GM19455 (cell line): ENCODE measurements at regions not wholly inside any gene's neighbourhood (a gene's known extent, or its start where the extent isn't known, plus 50 kb on each side); places are given as distances from the start of the nearest gene placed in this dataset.
"Not testable (repeated sequence)": the region's sequence is repeated elsewhere in the genome, so short reads cannot be mapped to it uniquely, and the experiment has no call there.

Source experiments
- ATAC-seq: cut with Tn5 transposase; IDR thresholded peaks from one replicate; pipeline ENCODE4 v1.9.1; 2021; ENCODE audit not compliant: unreplicated experiment

DNA sequence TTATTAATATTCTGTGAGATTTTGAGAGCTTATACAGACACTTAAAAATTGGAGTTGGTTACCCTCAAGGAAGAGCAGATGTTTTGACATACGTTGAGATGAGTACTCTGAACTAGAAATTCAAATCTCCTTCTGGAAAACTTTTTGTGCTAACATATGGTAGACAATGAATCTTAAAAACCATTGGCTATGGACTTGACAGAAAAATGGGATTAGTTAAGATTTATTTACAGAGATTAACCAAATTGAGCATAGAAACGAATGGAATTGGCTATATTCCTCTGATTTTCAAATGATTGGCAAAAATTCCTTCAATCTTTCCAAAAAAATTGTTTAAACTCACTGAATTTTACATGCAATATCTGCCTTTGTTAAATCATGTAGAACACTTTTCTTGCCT is 1392.9 kb downstream of the BRINP3 start:
- ATAC-seq = no peak

DNA sequence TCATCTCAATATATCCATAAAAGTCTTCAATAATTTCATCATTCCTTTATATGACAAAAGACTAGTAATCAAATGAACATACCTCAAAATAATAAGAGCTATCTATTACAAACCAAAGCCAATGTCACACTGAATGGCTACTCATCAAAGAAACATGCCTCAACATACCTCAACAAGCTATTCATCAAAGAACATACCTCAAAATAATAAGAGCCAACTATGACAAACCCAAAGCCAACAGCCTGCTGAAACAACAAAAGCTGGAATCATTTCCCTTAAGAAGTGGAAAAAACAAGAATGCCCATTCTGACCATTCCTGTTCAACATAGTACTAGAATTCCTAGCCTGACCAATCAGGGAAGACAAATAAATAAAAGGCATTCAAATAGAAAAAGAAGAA is 1373.7 kb downstream of the BRINP3 start:
- no peak for ATAC-seq

DNA sequence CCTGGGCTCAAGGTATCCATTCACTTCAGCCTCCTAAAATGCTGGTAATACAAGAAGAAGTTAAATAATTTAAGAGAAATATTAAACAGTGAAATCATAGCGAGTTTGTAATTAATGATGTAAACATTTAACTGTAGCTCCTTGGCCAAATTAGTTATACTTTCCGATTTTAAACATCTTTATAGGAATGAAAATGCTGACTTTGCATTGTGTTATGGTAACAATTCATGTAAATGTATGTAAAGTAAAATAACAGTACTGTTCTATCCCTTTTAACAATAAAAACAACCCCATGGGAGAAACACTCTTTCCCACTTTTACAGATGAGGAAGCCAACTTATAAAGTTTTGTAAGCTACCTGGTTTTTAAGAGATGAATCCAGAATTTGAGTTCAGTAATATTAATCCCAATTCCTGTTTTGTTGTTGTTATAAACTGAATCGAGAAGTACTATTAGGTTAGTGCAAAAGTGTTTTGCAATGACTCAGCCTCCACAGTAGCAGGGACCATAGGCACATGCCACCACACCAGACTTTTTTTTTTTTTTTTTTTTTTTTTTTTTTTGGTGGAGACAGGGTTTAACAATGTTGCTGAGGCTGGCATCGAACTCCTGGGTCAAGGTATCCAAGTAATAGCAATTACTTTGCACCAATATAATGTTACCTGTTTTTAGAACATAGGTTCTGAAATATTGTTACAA is 1360.4 kb downstream of the BRINP3 start:
- no peak for ATAC-seq

DNA sequence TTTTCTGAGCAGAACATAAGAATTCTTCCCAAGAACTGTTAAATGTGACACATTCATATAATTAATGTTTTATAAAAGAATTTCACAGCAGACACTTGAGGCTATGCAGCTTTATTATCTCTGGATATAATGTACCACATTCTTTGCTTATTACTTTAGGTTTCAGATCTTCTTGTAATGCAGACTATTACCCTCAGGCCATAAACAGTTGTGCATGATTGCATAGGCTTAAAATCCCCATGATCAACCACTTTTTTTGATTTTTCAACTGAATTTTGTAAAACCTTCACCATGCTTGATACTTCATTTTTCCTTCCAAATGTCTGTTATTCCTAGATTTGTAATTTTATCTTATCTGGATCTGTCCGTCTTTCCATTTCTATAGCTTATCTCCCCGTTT is 1355.7 kb downstream of the BRINP3 start:
- ATAC-seq = no peak

DNA sequence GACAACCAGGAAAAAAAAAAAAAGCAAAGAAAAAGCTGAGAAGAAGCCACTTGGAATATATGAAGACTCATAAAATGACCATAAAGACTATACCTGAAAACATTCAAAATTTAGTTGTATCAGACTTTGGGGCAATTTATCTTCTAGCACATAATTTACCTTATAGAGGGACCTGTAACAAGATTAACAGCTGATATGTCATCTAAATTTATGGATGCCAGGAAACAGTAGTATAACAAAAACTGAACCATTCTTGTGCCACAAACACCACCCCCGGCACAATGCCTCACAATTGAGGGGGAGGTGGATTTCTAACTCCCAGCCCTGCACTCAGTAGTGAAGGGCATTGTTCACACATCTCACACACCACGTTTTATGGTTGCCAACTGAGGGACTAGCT is 1352.0 kb downstream of the BRINP3 start:
- no peak for ATAC-seq

DNA sequence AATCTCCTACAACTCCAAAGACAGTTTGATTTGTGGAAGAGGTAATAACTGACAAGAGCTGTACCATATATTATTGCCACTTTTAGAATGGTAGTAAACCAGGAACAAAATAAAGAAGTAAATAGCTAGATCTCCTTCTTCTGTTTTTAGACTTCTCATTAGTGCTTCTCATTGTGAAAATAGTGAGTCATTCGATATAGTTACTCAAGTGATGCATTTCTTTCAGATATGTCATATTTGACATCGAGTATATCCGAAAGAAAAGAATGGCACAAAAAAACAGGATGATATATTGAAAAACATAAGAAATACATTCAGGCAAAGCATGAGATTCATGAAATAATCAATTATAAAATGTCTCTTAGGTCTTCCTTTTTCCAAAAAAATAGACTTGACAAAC is 1346.1 kb downstream of the BRINP3 start:
- no peak for ATAC-seq

DNA sequence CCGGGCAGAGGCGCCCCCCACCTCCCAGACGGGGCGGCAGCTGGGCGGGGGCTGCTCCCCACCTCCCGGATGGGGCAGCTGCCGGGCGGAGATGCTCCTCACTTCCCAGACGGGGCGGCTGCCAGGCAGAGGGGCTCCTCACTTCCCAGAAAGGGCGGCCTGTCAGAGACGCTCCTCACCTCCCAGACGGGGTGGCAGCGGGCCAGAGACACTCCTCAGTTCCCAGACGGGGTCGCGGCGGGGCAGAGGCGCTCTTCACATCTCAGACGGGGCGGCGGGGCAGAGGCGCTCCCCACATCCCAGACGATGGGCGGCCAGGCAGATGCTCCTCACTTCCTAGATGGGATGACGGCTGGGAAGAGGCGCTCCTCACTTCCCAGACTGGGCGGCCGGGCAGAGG is 1337.9 kb downstream of the BRINP3 start:
- not testable (repeated sequence) for ATAC-seq

DNA sequence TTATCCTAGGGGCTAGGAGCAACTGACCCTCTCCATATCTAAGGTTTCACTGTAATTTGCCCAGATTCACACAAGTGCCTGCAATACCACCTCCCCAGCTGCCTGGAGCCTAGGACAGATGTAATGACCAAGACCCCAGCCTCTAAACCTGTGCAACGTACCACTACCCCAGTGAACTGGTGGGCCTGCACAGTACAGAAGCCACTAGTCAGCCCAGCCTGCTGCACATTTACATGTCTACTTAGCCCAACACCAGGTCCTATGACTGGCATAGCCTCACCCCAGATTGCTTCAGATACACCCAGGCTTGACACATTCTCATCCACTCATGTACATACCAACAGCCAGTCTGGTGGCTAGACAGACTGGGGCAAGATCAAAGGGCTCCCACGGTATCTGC is 1336.6 kb downstream of the BRINP3 start:
- no peak for ATAC-seq

DNA sequence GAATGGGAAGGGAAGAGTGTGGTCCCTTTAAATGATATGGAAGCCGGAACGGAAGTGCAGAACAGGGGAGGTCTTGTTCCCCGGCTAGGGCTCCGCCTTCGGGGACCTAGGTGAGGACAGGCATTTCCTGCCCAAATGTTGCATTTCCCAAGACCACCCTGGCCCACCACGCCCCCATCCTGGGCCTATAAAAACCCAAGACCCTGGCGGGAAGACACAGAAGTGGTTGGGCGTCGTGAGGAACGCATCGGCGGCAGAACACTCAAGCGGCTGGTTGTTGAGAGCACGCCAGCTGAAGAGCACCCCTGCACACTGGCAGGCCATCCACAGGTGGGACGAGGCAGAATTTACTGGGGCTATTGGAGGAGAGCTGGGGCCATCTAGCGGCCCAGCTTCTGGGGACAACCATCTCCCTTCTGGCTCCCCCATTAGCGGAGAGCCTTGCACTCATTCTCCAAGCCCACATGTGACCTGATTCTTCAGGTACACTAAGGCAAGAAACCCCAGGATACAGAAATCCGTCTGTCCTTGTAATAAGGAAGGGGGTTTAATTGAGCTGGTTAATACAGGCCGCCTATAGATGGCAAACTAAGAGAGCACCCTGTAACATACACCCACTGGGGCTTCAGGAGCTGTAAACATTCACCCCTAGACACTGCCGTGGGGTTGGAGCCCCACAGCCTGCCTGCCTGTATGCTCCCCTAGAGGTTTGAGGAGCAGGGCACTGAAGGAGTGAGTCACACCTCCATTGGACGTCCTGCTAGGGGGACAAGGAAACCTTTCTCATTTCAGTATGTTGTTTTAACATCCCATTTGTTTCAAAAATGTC is 1327.9 kb downstream of the BRINP3 start:
- ATAC-seq = no peak

DNA sequence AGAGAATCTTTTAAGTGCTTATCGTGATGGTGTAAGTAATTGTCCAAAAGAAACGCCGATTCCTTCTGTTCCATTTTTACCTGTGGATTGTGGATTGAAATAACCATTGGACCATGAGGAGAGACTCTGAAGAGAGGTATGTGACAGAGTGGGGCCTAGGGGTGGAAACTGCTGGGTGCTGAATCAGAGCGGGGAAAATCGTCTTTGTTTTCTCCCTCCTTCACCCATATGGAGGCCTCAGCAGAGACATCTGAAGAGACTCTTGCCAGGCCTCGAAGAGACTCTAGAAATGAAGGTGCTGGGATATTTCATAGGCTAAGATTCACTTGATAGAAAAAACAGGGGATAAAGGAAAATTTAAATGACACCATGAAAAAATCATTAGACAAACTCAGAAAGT is 1327.0 kb downstream of the BRINP3 start:
- no peak for ATAC-seq

DNA sequence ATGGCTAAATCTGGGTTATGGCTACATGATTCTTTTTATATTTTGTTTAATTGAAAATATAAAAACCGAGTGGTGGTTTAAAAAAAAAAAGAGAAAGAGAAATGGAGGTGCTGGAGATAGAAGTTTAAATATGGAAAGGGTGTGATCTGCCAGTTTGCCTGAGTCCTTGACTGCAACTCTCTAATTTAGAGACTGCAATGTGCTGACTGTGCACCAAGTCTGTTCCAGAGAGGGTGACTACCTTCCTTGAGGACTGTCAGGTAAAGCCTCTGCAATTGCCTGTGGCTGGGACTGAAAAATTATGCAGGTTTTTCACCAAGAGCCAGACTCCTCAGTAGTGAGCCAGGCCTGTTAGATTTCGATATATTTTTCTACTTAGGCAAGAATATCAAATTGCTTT is 1326.3 kb downstream of the BRINP3 start:
- no peak for ATAC-seq

DNA sequence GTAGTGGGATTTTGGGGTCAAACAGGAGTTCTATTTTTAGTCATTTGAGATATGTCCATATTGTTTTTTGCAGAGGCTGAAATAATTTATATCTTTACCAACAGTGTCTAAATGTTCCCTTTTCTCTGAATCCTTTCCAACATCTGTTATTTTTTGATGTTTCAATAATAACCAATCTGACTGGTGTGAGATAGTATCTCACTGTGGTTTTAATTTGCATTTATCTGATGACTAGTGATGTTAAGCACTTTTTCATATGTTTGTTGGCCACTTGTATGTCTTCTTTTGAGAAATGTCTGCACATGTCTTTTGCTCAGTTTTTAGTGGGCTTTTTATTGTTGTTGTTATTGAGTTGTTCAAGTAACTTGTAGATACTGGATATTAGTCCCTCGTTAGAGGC is 1325.0 kb downstream of the BRINP3 start:
- ATAC-seq = no peak

DNA sequence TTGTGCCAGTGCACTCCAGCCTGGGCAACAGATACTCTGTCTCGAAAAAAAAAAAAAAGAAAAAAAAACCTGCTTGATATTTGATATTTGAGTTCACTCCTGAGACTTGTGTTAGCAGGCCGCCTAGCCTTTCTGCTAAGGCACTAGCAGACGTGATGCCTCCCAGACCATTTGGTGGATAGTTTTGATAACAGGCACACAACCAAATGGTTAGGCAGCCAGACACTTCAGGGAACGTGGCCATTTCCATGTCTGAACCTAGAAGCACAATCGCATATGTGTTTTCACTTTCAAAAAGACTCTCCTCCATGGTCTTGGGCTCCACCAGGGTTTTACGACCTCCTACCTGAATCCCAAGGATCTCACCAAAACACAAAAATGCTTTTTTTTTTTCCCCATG is 1319.5 kb downstream of the BRINP3 start:
- no peak for ATAC-seq

DNA sequence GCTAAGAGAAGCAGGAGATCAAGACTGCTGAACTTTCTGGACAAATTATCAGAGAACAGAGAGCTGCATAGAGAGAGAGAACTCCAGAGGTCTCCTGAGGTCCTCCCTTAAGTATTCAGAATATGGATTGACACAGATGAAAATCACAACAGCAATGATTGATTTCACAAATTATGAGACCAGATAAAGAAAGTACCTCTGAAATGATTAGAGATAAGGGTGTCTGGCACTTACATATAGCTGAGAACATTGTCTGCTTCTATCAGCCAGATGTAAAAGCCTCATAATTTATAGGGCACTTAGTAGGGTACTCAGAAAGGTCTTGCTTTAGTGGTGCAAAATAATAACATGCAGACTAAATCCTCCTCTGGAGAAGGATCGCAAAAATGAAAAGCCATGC is 1301.8 kb downstream of the BRINP3 start:
- no peak for ATAC-seq

DNA sequence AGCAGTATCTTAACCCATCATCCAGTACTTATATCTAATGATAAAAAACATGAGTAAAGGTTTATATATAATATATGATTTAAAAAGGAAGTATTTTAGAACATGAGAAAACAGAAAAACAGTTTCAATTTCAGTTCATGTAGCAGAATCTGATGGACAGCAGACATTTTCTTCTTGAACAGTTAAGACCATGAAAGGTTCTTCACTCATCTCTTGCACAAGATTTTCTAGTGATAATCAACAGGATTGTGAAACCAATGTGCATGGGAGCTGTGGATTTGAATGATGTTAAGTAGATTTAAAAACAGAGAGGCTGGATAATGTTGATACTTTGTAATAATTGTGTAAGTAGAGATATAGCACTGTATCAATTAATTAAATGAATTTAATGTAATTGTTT is 1297.6 kb downstream of the BRINP3 start:
- no peak for ATAC-seq

DNA sequence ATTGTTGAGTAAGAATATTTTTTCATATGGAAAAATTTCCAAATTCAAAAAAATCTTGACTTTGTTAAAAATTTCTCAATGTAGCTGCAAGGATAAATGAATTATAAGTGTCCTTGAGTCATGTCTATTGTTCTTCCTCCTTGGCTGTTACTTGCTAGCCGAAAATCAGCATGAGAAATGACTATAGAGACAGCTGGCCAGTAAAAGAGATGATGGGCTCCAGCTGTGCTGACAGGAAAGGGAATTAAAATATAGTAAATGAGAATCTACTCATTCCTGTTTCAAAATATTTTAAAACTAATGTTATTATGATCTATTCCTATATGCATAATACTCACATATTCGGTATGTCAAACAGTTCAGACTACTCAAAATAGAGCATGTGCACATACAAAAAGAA is 1292.6 kb downstream of the BRINP3 start:
- no peak for ATAC-seq

DNA sequence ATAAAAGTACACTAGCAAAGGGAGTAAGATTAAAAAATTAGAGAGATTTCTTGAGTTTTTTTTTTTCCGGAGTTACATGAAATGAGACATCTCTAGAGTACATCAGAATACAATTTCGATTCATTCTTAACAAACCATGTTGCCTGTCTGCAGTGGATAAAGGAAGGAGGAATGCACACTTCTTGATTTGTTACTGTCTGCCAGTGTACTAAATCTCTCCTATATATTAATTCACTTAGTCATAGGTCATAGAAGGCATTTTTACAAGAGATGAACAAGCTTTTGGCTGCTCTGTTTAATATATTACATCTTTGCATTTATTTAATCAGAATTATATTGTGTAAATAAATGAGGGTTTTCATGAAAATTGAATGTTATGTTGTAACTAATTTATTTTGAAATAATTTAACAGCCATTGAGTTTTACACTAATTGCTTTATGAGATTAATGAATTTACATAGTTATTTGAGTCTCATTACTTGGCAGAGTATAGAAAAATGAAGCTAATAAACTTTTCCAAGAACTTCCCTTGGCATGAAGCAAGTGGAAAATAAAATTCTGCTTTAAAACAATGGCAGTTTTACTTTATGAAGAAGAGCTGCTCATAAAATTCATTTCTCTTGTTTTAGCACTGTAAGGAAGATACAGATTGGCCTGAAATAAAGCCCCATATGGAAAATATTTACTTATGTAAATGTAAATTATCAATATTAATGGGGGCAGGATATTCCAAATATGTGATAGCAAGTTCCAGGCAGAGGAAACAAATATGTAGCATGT is 1284.7 kb downstream of the BRINP3 start:
- ATAC-seq = no peak

DNA sequence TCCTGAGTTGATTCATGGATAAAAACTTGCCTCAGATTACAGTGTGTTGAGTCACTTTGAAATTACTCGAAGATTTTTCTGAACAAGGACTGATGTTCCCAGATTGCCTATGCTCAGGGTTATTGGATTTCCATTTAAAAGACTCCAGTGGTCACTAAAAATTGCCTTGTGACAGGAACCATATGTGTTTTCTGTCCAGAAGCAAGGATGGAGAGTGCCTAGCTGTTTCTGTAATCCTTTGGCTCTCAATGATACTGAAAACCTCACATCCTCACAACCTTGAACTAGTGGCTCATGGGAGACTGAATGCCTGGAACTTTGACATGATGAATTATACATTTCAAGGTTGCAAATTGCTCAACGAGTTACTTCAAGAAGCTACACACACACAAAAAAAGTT is 1271.8 kb downstream of the BRINP3 start:
- ATAC-seq = no peak

DNA sequence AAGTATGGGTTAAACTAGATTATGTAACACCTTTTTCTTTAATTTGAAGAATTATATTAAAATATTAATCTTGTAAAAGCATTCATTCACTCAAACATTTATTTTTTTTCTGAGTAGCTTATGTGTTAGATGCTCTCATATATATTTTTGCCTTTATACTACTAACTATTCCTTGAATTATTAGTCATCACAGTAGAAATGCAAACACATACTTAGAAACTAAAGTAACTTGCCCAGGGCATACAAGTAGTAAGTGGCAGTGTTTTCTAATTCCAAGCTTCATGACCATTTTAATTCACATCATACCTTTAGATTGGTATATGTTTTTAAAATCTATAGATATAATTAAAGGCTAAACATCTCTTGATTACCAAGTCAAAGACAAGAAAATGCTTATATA is 1271.0 kb downstream of the BRINP3 start:
- no peak for ATAC-seq

DNA sequence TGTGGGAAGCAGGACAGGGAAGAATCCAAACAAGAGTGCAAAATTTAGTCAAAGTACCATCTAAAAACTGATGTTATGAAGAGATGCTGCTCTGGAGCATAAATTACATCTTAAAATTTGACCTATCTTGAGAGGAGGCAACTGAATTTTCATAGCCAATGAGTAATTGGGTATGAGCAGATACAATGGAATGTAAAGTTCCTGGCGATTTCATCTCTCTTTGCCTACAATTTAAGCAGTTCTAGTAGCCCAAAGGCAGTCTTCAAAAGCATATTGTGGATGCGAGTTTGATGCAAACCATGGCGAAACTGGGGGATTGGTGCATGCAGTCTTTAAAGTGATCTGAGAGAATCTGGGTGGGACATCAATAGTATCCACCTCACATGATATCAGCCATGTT is 1265.9 kb downstream of the BRINP3 start:
- no peak for ATAC-seq

DNA sequence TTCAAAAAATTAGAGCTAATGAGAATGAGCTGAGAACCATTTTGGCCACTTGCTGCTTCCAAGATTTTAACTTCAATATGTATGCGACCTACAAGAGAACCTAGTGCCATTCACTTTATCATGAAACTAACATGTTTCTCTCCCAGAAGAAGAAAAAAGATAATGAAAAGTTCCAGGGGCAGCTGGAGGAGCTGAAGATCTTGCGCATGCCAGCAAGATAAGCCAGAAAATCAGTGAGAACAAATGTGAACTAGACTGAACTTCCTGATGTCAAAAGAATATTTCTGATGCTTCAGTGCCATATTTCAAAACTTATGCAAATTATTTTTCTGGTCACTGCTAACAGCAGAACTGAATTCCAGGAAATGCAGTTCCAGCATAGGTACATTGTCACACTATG is 1265.1 kb downstream of the BRINP3 start:
- ATAC-seq = no peak

DNA sequence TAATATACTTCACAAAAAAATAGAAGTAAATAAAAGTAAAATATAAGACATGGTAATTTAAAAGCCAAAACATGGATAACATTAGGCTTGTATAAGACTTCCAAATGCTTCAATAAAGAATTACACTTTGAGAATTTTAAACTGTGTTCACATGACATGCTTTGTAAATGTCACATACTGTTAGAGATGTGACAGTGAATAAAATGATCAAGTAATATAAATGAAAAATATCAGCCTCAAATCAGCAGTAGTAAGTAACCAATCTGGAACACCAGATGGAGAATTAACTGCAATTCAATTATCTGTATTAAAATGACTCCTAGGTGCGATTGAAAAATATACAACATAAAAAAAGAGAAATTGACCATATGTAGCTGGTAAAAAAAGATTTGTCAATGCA is 1260.8 kb downstream of the BRINP3 start:
- ATAC-seq = no peak
